Neutrophil (primary cell): ENCODE measurements at regions not wholly inside any gene's neighbourhood (a gene's known extent, or its start where the extent isn't known, plus 50 kb on each side); places are given as distances from the start of the nearest gene placed in this dataset.

Experiments used
- H3K27ac ChIP-seq: fragments of 200-600 bp; sonication (generic); 2 replicates; pipeline ENCODE4 v1.5.1; 2016; ENCODE audit warnings: mild to moderate bottlenecking, moderate library complexity
- H3K27me3 ChIP-seq: fragments of 200-600 bp; sonication (generic); 2 replicates; pipeline ENCODE4 v1.6.0; 2016; ENCODE audit warnings: mild to moderate bottlenecking
- H3K36me3 ChIP-seq: fragments of 200-600 bp; sonication (generic); 2 replicates; pipeline ENCODE4 v1.5.1; 2017
- H3K4me1 ChIP-seq, 2 experiments: fragments of 200-600 bp in 1 of 2; sonication (generic) in 1 of 2; 1 replicate in 1 of 2; 2 replicates in 1 of 2; pipeline versions ENCODE4 v1.5.1 to v1.6.1; 2013 to 2016; ENCODE audit warnings: low read depth in 1 of 2, low read length in 1 of 2, mild to moderate bottlenecking in 1 of 2, moderate library complexity in 1 of 2; ENCODE audit not compliant: control insufficient read depth in 1 of 2, insufficient read depth in 1 of 2
- H3K4me3 ChIP-seq, 2 experiments: fragments of 200-600 bp in 1 of 2; sonication (generic) in 1 of 2; 1 replicate in 1 of 2; 2 replicates in 1 of 2; pipeline ENCODE4 v1.5.1; 2013 to 2016; ENCODE audit warnings: low read depth in 1 of 2, low read length in 1 of 2, mild to moderate bottlenecking in 1 of 2, moderate library complexity in 1 of 2
- H3K9me3 ChIP-seq: fragments of 200-600 bp; sonication (generic); 2 replicates; pipeline ENCODE4 v1.5.1; 2016
- TF ChIP-seq, protein P1 (sequence below): fragments of 200-600 bp; sonication (generic); IDR thresholded peaks from 2 replicates; pipeline ENCODE4 v1.5.1; 2016; ENCODE audit warnings: antibody characterized with exemption

DNA sequence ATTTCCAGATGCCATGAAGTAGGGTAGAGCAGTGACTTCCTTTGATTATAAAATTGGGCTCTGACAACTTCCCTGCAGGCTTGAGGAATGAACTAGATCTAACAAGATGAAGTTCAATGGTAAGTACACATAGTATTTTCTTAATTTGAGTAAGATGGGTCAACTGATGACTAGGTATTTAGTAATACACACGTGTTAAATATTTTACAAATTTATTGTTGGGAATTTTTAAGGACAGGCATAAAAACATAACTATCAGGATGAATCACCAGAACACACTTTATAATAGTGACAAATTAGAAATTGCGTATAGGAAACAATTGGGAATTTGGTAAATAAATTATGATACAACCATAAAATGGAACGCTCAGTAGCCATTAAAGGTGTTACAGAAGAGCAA is 762.4 kb upstream of the SLC35B3 start:
- Histone ChIP-seq H3K27me3 (no peaks in the 10 kb centered on the region), H3K4me3 (no peak overlapping the region), H3K9me3 (no peaks in the 10 kb centered on the region), H3K36me3 (no peaks in the 10 kb centered on the region), H3K27ac (no peak overlapping the region), H3K4me1 (no peaks in the 10 kb centered on the region)
- TF ChIP-seq, protein P1, sequence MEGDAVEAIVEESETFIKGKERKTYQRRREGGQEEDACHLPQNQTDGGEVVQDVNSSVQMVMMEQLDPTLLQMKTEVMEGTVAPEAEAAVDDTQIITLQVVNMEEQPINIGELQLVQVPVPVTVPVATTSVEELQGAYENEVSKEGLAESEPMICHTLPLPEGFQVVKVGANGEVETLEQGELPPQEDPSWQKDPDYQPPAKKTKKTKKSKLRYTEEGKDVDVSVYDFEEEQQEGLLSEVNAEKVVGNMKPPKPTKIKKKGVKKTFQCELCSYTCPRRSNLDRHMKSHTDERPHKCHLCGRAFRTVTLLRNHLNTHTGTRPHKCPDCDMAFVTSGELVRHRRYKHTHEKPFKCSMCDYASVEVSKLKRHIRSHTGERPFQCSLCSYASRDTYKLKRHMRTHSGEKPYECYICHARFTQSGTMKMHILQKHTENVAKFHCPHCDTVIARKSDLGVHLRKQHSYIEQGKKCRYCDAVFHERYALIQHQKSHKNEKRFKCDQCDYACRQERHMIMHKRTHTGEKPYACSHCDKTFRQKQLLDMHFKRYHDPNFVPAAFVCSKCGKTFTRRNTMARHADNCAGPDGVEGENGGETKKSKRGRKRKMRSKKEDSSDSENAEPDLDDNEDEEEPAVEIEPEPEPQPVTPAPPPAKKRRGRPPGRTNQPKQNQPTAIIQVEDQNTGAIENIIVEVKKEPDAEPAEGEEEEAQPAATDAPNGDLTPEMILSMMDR = no peak

DNA sequence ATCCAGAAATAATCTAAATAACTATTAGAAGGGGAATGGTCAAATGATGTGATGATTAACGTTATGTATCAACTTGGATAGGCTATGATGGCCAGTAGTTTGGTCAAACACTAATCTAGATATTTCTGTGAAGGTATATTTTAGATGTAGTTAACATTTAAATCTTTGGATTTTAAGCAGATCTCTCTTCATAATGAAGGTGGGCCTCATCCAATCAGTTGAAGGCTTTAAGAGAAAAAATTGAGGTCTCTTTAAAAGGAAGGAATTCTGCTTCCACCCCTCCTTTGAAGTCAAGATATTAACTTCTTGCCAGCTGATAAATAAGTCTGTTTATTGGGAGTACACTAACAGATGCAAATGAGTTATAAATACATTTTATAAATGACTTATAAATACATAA is 760.0 kb upstream of the SLC35B3 start:
- Histone ChIP-seq H3K27me3 (no peaks in the 10 kb centered on the region), H3K4me1 (no peaks in the 10 kb centered on the region), H3K36me3 (no peaks in the 10 kb centered on the region), H3K27ac (no peak overlapping the region), H3K9me3 (no peaks in the 10 kb centered on the region), H3K4me3 (no peak overlapping the region)
- TF ChIP-seq, protein P1 = no peak

DNA sequence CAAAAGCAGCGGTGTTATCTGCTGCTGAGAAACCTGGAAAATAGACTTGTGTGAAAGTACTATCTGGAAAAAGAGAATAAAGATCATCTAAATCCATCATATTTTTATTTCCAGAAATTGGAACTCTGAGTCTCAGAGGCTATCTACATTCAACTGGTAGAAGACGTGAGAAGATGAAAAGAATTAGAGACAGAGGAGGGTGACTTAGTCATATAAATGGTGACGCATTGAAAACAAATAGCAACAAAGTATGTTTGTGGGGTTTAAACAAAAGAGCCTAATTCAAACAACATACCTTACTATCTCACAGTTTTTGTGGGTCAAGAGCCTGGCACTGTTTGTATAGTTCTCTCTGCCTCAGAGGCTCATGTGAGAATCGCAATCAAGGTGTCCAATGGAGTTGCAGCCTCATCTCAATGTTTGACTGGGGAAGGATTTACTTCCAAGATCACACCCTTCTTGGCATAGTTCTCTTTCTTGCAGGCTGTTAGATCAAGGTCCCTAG is 757.1 kb upstream of the SLC35B3 start:
- Histone ChIP-seq H3K4me1 (no peaks in the 10 kb centered on the region), H3K27ac (no peak overlapping the region), H3K4me3 (no peak overlapping the region), H3K9me3 (no peaks in the 10 kb centered on the region), H3K27me3 (no peaks in the 10 kb centered on the region), H3K36me3 (no peaks in the 10 kb centered on the region)
- TF ChIP-seq, protein P1 = no peak

DNA sequence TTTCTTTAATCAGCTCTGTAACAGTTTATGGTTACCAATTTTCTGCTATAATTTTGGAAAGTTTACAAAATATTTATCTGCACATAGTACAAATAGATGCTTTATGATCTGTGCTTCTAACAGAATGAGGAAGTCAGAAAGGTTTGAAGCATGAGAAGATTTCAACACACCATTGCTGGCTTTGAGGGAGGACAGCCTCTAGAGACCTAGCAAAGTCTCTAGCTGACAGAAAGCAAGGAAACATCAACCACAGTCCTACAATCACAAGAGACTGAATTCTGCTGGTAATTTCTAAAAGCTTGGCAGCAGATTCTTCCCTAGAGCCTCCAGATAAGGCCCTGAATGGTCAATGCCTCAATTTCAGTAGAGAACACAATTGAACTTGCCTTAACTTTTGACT is 750.8 kb upstream of the SLC35B3 start:
- H3K36me3 ChIP-seq = no peaks in the 10 kb centered on the region
- H3K9me3 ChIP-seq = no peaks in the 10 kb centered on the region
- no peaks in the 10 kb centered on the region for H3K27me3 ChIP-seq
- TF ChIP-seq, protein P1 = no peak
- no peak overlapping the region for H3K4me3 ChIP-seq
- no peak overlapping the region for H3K27ac ChIP-seq
- no peaks in the 10 kb centered on the region for H3K4me1 ChIP-seq

DNA sequence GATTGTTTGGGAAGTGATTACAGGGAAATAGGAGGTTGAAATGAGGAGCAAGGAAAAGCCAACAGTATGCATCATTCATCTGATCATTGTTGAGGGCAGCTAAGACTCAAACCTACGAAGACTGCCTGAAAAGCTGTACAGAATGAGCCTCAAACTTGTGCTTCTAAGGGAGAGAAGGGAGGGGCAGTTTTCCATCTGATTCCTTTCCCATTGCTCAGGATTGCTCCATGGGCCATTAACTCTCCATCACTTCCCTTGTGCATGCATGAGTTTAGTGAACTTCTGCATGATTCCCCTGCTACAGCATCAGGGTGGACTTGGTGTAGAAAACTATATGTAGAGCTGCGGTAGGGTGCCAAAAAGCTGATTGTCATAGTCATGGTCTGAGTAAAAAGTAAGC is 742.7 kb upstream of the SLC35B3 start:
- no peak overlapping the region for H3K4me3 ChIP-seq
- no peaks in the 10 kb centered on the region for H3K36me3 ChIP-seq
- H3K9me3 ChIP-seq = no peaks in the 10 kb centered on the region
- H3K4me1 ChIP-seq = no peaks in the 10 kb centered on the region
- TF ChIP-seq, protein P1 = no peak
- no peaks in the 10 kb centered on the region for H3K27me3 ChIP-seq
- no peak overlapping the region for H3K27ac ChIP-seq

DNA sequence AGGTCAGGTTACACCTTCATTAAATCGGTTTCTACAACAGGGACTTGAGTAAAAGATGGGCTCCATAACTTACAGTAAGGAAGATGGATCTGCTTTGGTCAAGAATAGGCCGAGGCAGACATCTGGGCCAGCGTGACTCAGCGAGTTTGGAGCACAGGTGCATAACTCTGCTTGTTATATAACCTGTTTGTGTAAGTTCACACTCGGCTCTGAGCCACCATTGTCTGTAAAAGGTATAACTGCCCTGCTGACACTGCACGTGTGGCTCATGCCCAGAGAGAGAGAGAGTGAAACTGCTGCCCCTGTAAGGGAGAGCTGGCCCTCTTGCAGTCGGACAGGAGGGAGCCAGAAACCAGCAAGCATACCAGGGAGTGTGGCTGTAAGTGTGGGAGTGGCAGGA is 737.9 kb upstream of the SLC35B3 start:
- no peak overlapping the region for H3K4me3 ChIP-seq
- H3K36me3 ChIP-seq = no peaks in the 10 kb centered on the region
- H3K27ac ChIP-seq = no peak overlapping the region
- no peaks in the 10 kb centered on the region for H3K9me3 ChIP-seq
- H3K4me1 ChIP-seq = no peaks in the 10 kb centered on the region
- TF ChIP-seq, protein P1 = no peak
- no peaks in the 10 kb centered on the region for H3K27me3 ChIP-seq
